22Rv1 (cell line): ENCODE measurements at regions not wholly inside any gene's neighbourhood (a gene's known extent, or its start where the extent isn't known, plus 50 kb on each side); places are given as distances from the start of the nearest gene placed in this dataset.
A peak's percentile ranks its signal among the peaks of the same experiment; 100 is the strongest.
"Not testable (repeated sequence)": the region's sequence is repeated elsewhere in the genome, so short reads cannot be mapped to it uniquely, and the experiment has no call there.

Source experiments
- H3K27ac ChIP-seq: fragments of 450-650 bp; 2 replicates; pipeline ENCODE4 v1.5.1; 2017
- CTCF ChIP-seq: fragments of 450-650 bp; IDR thresholded peaks from 2 replicates; pipeline ENCODE4 v1.5.1; 2017; ENCODE audit warnings: mild to moderate bottlenecking
- ZFX ChIP-seq: fragments of 450-650 bp; IDR thresholded peaks from 2 replicates; pipeline ENCODE4 v1.6.1; 2017; ENCODE audit warnings: antibody characterized with exemption, borderline replicate concordance

GRCh38 chr5:105872569-105873270 is 1798.0 kb downstream of the EFNA5 start:
- TF ChIP-seq ZFX, result no peak
- no peak overlapping the region for H3K27ac ChIP-seq

- TF ChIP-seq CTCF (0 out of 2 replicates have a peak, but pooled peaks have one; percentile 7), ZFX (no peak)
- H3K27ac ChIP-seq, result no peak overlapping the region
Observed at GRCh38 chr5:105868038-105868780, 1802.5 kb downstream of the EFNA5 start.

DNA sequence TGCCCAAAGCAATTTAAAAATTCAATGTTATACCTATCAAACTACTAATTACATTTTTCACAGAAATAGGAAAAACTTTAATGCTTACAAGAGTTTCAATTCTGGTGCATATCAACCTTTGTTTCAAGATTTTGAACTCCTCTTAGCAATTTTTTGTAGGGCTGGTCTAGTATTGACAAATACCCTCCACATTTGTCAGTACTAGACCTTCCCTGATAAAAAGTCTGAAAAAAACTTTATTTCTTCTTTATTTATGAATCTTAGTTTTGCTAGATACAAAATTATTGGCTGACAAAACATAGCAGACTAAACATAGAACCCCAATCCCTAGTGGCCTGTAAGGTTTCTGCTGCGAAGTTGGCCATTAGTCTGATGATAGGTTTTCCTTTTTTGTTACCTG is 1804.9 kb downstream of the EFNA5 start:
- no peak for TF ChIP-seq CTCF
- no peak for TF ChIP-seq ZFX

DNA sequence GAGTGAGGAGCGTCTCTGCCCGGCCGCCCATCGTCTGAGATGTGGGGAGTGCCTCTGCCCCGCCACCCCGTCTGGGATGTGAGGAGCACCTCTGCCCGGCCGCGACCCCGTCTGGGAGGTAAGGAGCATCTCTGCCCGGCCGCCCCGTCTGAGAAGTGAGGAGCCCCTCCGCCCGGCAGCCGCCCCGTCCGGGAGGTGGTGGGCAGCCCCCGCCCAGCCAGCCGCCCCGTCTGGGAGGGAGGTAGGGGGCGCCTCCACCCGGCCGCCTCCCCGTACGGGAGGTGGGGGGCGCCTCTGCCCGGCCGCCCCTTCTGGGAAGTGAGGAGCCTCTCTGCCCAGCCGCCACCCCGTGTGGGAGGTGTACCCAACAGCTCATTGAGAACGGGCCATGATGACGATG is 1811.4 kb downstream of the EFNA5 start:
- H3K27ac ChIP-seq, result not testable (repeated sequence)

More for the DNA sequence above, 1804.9 kb downstream of the EFNA5 start:
- no peak overlapping the region for H3K27ac ChIP-seq

DNA sequence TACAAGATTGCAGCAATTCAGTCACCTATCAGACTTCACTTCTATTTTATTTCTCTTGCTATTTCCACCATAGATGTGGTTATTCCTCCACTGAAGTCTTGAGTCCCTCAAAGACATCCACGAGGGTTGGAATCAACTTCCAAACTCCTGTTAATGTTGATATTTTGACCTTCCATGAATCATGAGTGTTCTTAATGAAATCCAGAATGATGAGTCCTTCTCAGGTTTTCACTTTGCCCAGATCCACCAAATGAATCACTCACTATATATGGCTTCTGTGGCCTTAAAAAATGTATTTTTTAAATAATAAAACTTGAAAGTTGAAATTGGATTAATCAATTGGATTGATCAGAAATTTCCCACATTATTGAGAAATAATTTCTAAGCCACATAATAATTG is 1821.0 kb downstream of the EFNA5 start:
- TF ChIP-seq CTCF (no peak), ZFX (no peak)
- no peak overlapping the region for H3K27ac ChIP-seq

- no peak overlapping the region for H3K27ac ChIP-seq
- no peak for TF ChIP-seq ZFX
- TF ChIP-seq CTCF, result no peak
Observed at GRCh38 chr5:105840800-105841199, 1829.9 kb downstream of the EFNA5 start.

GRCh38 chr5:105836887-105837286 is 1833.8 kb downstream of the EFNA5 start:
- no peak overlapping the region for H3K27ac ChIP-seq
- TF ChIP-seq CTCF (no peak), ZFX (no peak)

- H3K27ac ChIP-seq, result no peak overlapping the region
- no peak for TF ChIP-seq CTCF
- TF ChIP-seq ZFX, result no peak
Observed at GRCh38 chr5:105836268-105836667, 1834.5 kb downstream of the EFNA5 start.
